B cell (primary cell): ENCODE measurements at regions not wholly inside any gene's neighbourhood (a gene's known extent, or its start where the extent isn't known, plus 50 kb on each side); places are given as distances from the start of the nearest gene placed in this dataset.

Experiments
- ATAC-seq: fragments of 200-7000 bp; cut with Tn5 transposase; one replicate; pipeline ENCODE4 v1.10.0; 2021; ENCODE audit warnings: low read depth, mild to moderate bottlenecking, moderate number of reproducible peaks, moderate library complexity
- CTCF ChIA-PET: fragments of 350-600 bp; sonication (Branson Sonifier 250); formaldehyde crosslinking; loops from one replicate; lab custom pipeline; 2021; ENCODE audit warnings: antibody characterized with exemption, inconsistent platforms; lab: Charles Lee
- POLR2A ChIA-PET: fragments of 350-600 bp; sonication (Branson Sonifier 250); formaldehyde crosslinking; loops from one replicate; lab custom pipeline; 2021; ENCODE audit warnings: antibody characterized with exemption; lab: Charles Lee
- DNase-seq: peaks from one replicate; pipeline ENCODE4 v3.0.0; 2013
- H2AFZ ChIP-seq: 2 replicates; pipeline ENCODE4 v1.6.1; 2012; ENCODE audit warnings: mild to moderate bottlenecking, low read depth, low read length; ENCODE audit not compliant: insufficient read depth, poor library complexity, severe bottlenecking
- H3K27ac ChIP-seq, 2 donors: 1 replicate in 1 of 2; 2 replicates in 1 of 2; pipeline ENCODE4 v1.5.1; 2012 to 2013; ENCODE audit warnings: low read length in 2 of 2, mild to moderate bottlenecking in 2 of 2, moderate library complexity in 1 of 2
- H3K27me3 ChIP-seq, 4 experiments: fragments of 200-600 bp in 1 of 4; sonication (generic) in 1 of 4; replicated peaks in 1 of 4; 1 replicate in 2 of 4; 2 replicates in 2 of 4; pipeline versions ENCODE4 v1.6.1 to v1.7.0; 2013 to 2016; ENCODE audit warnings: low read length in 3 of 4, mild to moderate bottlenecking in 2 of 4, mixed read lengths in 1 of 4, moderate library complexity in 1 of 4; ENCODE audit not compliant: insufficient read depth in 4 of 4, control insufficient read depth in 3 of 4; ENCODE audit errors: control extremely low read depth in 1 of 4
- H3K36me3 ChIP-seq, 2 experiments: replicated peaks in 1 of 2; 1 replicate in 1 of 2; 2 replicates in 1 of 2; pipeline versions ENCODE4 v1.6.1 to v1.7.1; 2013; ENCODE audit warnings: low read length in 1 of 2; ENCODE audit not compliant: insufficient read depth in 2 of 2, control insufficient read depth in 1 of 2; ENCODE audit errors: control extremely low read depth in 1 of 2, extremely low read depth in 1 of 2
- H3K4me1 ChIP-seq, 2 donors: fragments of 200-600 bp in 1 of 2; sonication (generic) in 1 of 2; 1 replicate in 1 of 2; 2 replicates in 1 of 2; pipeline versions ENCODE4 v1.5.1 to v1.6.1; 2013 to 2017; ENCODE audit warnings: low read length in 2 of 2; ENCODE audit not compliant: control insufficient read depth in 2 of 2, insufficient read depth in 2 of 2
- H3K4me2 ChIP-seq: replicated peaks from 2 replicates; pipeline ENCODE3; 2012; ENCODE audit warnings: mild to moderate bottlenecking, low read depth, low read length; ENCODE audit not compliant: poor library complexity, severe bottlenecking
- H3K4me3 ChIP-seq, 5 experiments: fragments of 200-600 bp in 1 of 5; sonication (generic) in 1 of 5; 1 replicate in 3 of 5; 2 replicates in 2 of 5; pipeline versions ENCODE4 v1.5.1 to v1.7.0; 2011 to 2016; ENCODE audit warnings: low read length in 4 of 5, mild to moderate bottlenecking in 4 of 5, low read depth in 2 of 5, control low read depth in 1 of 5, moderate library complexity in 1 of 5; ENCODE audit not compliant: insufficient read depth in 1 of 5; ENCODE audit errors: control extremely low read depth in 1 of 5, extremely low read depth in 1 of 5
- H3K79me2 ChIP-seq: fragments of 200-600 bp; sonication (generic); one replicate; pipeline ENCODE4 v1.6.0; 2016; ENCODE audit warnings: low read length; ENCODE audit not compliant: control insufficient read depth, insufficient read depth
- H3K9ac ChIP-seq: fragments of 200-600 bp; sonication (generic); 2 replicates; pipeline ENCODE4 v1.6.1; 2017; ENCODE audit warnings: mild to moderate bottlenecking, low read length, moderate library complexity
- H3K9me3 ChIP-seq, 3 donors: one replicate each; pipeline versions ENCODE4 v1.6.1 to v1.7.1; 2013; ENCODE audit warnings: low read length in 2 of 3; ENCODE audit not compliant: control insufficient read depth in 2 of 3, insufficient read depth in 1 of 3; ENCODE audit errors: control extremely low read depth in 1 of 3
- H4K20me1 ChIP-seq: 2 replicates; pipeline ENCODE4 v1.6.0; 2012; ENCODE audit warnings: mild to moderate bottlenecking, low read length; ENCODE audit not compliant: insufficient read depth, control insufficient read depth, poor library complexity, severe bottlenecking
- H3K27ac Mint-ChIP-seq: one replicate; pipeline ENCODE4 v1.8.0; 2021; ENCODE audit warnings: mixed read lengths
- H3K27me3 Mint-ChIP-seq: one replicate; pipeline ENCODE4 v1.8.0; 2021; ENCODE audit warnings: mixed read lengths
- H3K4me1 Mint-ChIP-seq: one replicate; pipeline ENCODE4 v1.8.0; 2021; ENCODE audit warnings: mixed read lengths
- H3K4me3 Mint-ChIP-seq: one replicate; pipeline ENCODE4 v1.8.0; 2021; ENCODE audit warnings: mixed read lengths
- H3K9me3 Mint-ChIP-seq: one replicate; pipeline ENCODE4 v1.8.0; 2022; ENCODE audit warnings: mixed read lengths; ENCODE audit not compliant: insufficient read depth
- CTCF ChIP-seq: fragments of 200-600 bp; IDR thresholded peaks from one replicate; pipeline ENCODE4 v1.8.0; 2022; ENCODE audit warnings: antibody characterized with exemption, mild to moderate bottlenecking
- EZH2 ChIP-seq: IDR thresholded peaks from 2 replicates; pipeline ENCODE4 v1.6.1; 2012; ENCODE audit warnings: borderline replicate concordance, low read depth, mild to moderate bottlenecking, moderate library complexity, low read length; ENCODE audit not compliant: insufficient read depth, poor library complexity, severe bottlenecking
- WGBS: methylation state at CpG from one replicate; pipeline ENCODE4 v1.1.5; 2013; ENCODE audit warnings: missing lambda C conversion rate; ENCODE audit not compliant: insufficient coverage; 5-methylcytosine and 5-hydroxymethylcytosine counted together
- intact Hi-C: fragments of 100-400 bp; cut with micrococcal nuclease; formaldehyde crosslinking; loops from one replicate; pipeline ENCODE4 v1.10.0; 2022

- Histone ChIP-seq H2AFZ (no peak overlapping the region), H3K27ac (no peak overlapping the region), H3K9ac (no peak overlapping the region), H3K4me3 (no peak overlapping the region), H3K9me3 (peaks cover 0 to 5% (median 0%) of the 10 kb centered on the region in 3 donors), H3K4me1 (no peaks in the 10 kb centered on the region), H3K27me3 (no peaks in the 10 kb centered on the region), H3K79me2 (no peaks in the 10 kb centered on the region), H3K4me2 (no peak overlapping the region), H3K36me3 (no peaks in the 10 kb centered on the region), H4K20me1 (no peaks in the 10 kb centered on the region)
- H3K27me3 Mint-ChIP-seq, result peaks cover 8% of the 10 kb centered on the region
- H3K4me1 Mint-ChIP-seq, result no peaks in the 10 kb centered on the region
- DNase-seq, result no peak
- no CpG with 5 or more reads among the region's 4 CpGs for WGBS
- H3K4me3 Mint-ChIP-seq, result no peak overlapping the region
- no peak overlapping the region for H3K27ac Mint-ChIP-seq
- intact Hi-C loops, result no loop called here
- POLR2A ChIA-PET, result no interaction called here
- CTCF ChIA-PET, result no interaction called here
- H3K9me3 Mint-ChIP-seq, result no peaks in the 10 kb centered on the region
- TF ChIP-seq CTCF (no peak), EZH2 (no peak)
- no peak for ATAC-seq
These were observed 866.4 kb downstream of the EPHA4 start for GRCh38 chr2:220705678-220706077.

GRCh38 chr2:220707261-220707660 is 864.8 kb downstream of the EPHA4 start:
- Histone ChIP-seq H3K9ac (no peak overlapping the region), H3K36me3 (no peaks in the 10 kb centered on the region), H3K4me1 (no peaks in the 10 kb centered on the region), H3K79me2 (no peaks in the 10 kb centered on the region), H3K27ac (no peak overlapping the region), H3K27me3 (no peaks in the 10 kb centered on the region), H3K9me3 (no peaks in the 10 kb centered on the region), H4K20me1 (no peaks in the 10 kb centered on the region), H3K4me3 (no peak overlapping the region), H2AFZ (no peak overlapping the region), H3K4me2 (no peak overlapping the region)
- Mint-ChIP-seq H3K4me3 (no peak overlapping the region), H3K27me3 (peaks cover 8% of the 10 kb centered on the region), H3K4me1 (no peaks in the 10 kb centered on the region), H3K9me3 (no peaks in the 10 kb centered on the region), H3K27ac (no peak overlapping the region)
- POLR2A ChIA-PET, result no interaction called here
- CTCF ChIA-PET, result no interaction called here
- intact Hi-C loops, result no loop called here
- 42% methylated on average over 3 of the region's 3 CpGs for WGBS
- ATAC-seq (no peak), DNase-seq (no peak)
- TF ChIP-seq CTCF (no peak), EZH2 (no peak)
